SIG-M5 treated with dmso at 0.1 percent for 504 hours (cell line): ENCODE measurements at regions not wholly inside any gene's neighbourhood (a gene's known extent, or its start where the extent isn't known, plus 50 kb on each side); places are given as distances from the start of the nearest gene placed in this dataset.
"Not testable (repeated sequence)": the region's sequence is repeated elsewhere in the genome, so short reads cannot be mapped to it uniquely, and the experiment has no call there.

Source experiments
- DNase-seq: peaks from one replicate; lab custom pipeline; 2025; ENCODE audit not compliant: unreplicated experiment; lab: John Stamatoyannopoulos, UW

GRCh38 chr12:114194066-114194465 is 211.9 kb downstream of the TBX5 start:
- DNase-seq, result no peak

- no peak for DNase-seq
These were observed 212.5 kb downstream of the TBX5 start for GRCh38 chr12:114193474-114193873.

GRCh38 chr12:114192549-114192948 is 213.4 kb downstream of the TBX5 start:
- DNase-seq, result no peak

- DNase-seq, result no peak
These were observed 213.9 kb downstream of the TBX5 start for GRCh38 chr12:114192013-114192412.

GRCh38 chr12:114191581-114191980 is 214.4 kb downstream of the TBX5 start:
- no peak for DNase-seq

- DNase-seq, result no peak
These were observed 215.0 kb downstream of the TBX5 start for GRCh38 chr12:114190971-114191370.

- no peak for DNase-seq
These were observed 216.7 kb downstream of the TBX5 start for GRCh38 chr12:114189266-114189665.

- no peak for DNase-seq
These were observed 219.5 kb downstream of the TBX5 start for GRCh38 chr12:114186241-114187002.

- no peak for DNase-seq
These were observed 218.9 kb upstream of the RBM19 start for GRCh38 chr12:114185036-114185435.

GRCh38 chr12:114174326-114174725 is 208.2 kb upstream of the RBM19 start:
- DNase-seq, result no peak

GRCh38 chr12:114172135-114172534 is 206.0 kb upstream of the RBM19 start:
- DNase-seq, result no peak

- no peak for DNase-seq
These were observed 201.9 kb upstream of the RBM19 start for GRCh38 chr12:114168061-114168460.

GRCh38 chr12:114167431-114167830 is 201.3 kb upstream of the RBM19 start:
- DNase-seq, result no peak

GRCh38 chr12:114166362-114166761 is 200.2 kb upstream of the RBM19 start:
- peak; percentile 9 for DNase-seq

- no peak for DNase-seq
These were observed 199.8 kb upstream of the RBM19 start for GRCh38 chr12:114165921-114166320.

- no peak for DNase-seq
These were observed 198.2 kb upstream of the RBM19 start for GRCh38 chr12:114164351-114164750.

- no peak for DNase-seq
These were observed 197.6 kb upstream of the RBM19 start for GRCh38 chr12:114163771-114164170.

GRCh38 chr12:114160445-114160844 is 194.3 kb upstream of the RBM19 start:
- DNase-seq, result no peak

- no peak for DNase-seq
These were observed 186.8 kb upstream of the RBM19 start for GRCh38 chr12:114152890-114153289.

- DNase-seq, result no peak
These were observed 185.9 kb upstream of the RBM19 start for GRCh38 chr12:114152066-114152465.

GRCh38 chr12:114150584-114150983 is 184.5 kb upstream of the RBM19 start:
- not testable (repeated sequence) for DNase-seq

- DNase-seq, result no peak
These were observed 175.9 kb upstream of the RBM19 start for GRCh38 chr12:114141921-114142564.

GRCh38 chr12:114140576-114140975 is 174.5 kb upstream of the RBM19 start:
- no peak for DNase-seq
